GM13976 (cell line): ENCODE measurements at regions not wholly inside any gene's neighbourhood (a gene's known extent, or its start where the extent isn't known, plus 50 kb on each side); places are given as distances from the start of the nearest gene placed in this dataset.
"Not testable (repeated sequence)": the region's sequence is repeated elsewhere in the genome, so short reads cannot be mapped to it uniquely, and the experiment has no call there.

Experiments
- DNase-seq: peaks from one replicate; pipeline ENCODE4 v3.0.0; 2012; ENCODE audit warnings: low spot score
- in situ Hi-C: fragments of 300-500 bp; cut with MboI; formaldehyde crosslinking; loops from one replicate; pipeline ENCODE4 v1.12.0; 2022; ENCODE audit warnings: low sequenced_read_pairs, mixed read lengths, inconsistent platforms; ENCODE audit not compliant: unreplicated experiment

DNA sequence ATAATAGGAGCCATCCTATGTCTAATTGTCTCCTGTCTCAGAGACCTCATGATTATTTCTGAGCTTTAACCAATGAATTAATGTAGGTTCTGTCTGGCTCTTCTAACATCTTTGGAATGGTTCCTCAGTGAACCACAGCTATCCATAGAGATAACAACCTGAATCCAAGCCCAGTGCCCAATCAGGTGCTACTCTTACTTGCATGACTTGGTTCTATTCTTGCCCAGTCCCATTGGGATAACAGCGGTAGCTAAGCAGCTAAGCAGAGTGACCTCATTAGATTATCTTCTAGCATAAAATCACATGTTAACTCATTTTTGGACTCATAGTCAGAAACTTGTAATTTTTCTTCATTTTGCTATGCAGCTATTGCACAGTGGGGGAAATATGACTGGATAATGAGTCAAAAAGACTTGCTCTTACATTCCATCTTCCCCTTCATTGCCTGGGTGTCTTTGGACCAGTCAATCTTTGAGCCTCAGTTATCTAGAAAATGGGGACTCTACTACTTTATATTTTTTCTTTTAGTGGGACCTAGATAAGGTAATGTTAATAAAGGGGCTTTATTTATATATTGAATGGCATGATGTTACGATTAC lies 309.1 kb upstream of the NOTCH2NLA start:
- in situ Hi-C loops, DNase-seq: not testable (repeated sequence)

DNA sequence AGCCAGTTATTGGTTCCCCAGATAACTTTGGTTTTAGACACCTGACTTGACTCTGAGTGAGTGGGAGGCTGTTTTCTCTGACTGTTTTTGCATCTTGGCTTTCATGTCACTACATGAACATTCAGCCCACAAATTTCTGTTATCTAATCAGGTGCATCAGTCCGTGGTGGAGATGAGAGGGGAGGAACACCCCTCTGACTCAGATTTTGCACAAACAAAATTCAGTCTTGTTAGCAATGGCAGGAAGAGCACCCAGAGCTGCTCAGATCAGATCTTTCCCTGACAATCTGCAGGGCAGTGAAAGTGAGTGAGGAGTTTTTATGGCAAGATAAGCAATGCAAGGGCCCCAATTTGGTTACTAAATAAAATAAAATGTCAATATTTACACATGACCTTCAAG lies 307.2 kb upstream of the NOTCH2NLA start:
- DNase-seq, in situ Hi-C loops: not testable (repeated sequence)

DNA sequence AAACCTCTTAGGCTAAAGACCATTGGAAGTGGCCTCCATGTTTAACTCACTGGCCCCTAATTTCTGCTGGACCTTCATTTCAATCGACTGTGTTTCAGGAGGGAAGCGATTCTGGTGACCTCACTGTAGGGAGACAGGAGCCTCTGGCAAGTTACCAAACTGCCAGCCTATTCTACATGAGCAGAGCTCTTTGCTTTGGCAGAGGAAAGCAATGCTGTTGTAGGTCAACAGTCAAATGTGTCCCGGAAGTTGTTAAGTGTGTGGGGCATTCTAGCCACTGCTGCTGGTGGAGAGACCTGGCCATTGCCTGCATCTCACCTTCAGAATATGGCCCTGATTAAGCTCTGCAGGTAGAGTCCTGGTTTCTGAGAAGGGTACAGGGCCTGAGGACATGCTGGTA lies 306.8 kb upstream of the NOTCH2NLA start:
- DNase-seq, in situ Hi-C loops: not testable (repeated sequence)

DNA sequence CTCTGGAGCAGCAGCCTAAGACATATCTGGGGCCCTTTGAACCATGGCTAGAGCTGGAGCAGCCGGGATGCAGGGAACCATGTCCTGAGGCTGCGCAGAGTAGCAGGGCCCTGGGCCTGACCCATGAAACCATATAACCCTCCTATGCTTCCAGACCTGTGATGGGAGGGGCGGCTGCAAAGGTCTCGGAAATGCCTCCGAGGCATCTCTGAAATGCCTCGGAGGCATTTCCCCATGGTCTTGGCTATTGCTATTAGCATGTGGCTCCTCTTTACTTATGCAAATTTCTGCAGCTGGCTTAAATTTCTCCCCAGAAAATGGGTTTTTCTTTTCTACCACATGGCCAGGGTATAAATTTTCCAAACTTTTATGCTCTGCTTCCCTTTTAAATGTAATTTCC lies 302.1 kb upstream of the NOTCH2NLA start:
- in situ Hi-C loops, DNase-seq: not testable (repeated sequence)

DNA sequence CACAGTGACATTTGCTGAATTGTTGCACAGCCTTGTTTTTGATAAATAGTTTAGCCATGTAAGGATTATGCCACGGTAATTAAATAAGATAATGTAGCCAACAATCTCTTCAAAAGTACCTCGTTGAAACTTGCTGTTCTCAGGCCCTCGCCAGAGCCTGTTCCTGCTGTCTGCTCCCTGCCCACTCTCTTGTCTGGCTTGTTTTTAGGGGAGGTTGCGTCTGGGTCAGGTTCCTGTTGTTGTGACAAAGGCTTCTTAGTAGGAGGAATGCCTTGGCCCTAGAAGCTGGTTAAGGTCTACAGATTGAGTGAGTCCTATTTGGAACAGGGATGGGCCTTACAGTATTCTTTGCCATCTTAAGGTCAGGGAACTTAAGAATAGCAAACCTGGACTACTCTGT lies 294.0 kb upstream of the NOTCH2NLA start:
- DNase-seq, in situ Hi-C loops: not testable (repeated sequence)

DNA sequence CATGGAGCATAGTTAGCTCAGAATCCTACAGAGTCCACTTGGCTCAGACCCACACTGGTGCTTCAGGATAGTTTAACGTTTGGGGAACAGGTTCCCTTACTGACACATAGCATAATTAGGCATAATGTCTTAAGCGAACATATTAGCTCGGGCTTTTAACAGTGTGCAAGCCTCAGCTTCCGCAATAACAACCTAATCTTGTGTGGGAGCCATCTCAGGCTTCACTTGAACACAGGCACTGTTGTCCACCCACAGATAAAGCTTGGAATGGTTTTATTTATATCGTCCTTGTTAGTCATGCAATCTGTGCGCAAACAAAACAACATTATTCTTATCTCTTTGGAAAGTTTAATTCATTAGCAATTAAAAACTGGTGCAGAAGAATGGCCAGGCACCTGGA lies 293.5 kb upstream of the NOTCH2NLA start:
- in situ Hi-C loops, DNase-seq: not testable (repeated sequence)

DNA sequence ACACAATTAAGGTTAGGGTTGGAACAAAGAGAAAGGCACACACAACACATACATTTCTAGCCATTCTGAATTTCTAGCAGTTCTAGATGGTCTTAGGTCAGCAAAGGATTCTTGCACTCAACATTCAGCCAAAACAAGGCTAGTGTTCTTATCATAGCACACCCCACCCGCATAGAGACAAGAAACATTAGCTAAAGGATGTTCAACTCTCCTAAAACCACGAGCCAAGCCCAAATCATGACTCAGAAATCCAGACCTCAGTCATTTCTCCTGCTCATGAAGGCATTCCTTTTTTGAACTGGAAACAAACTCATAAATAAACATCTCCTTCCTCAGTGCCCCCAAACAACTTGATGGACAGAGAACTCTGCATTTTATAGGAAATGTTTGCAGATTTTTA lies 293.0 kb upstream of the NOTCH2NLA start:
- in situ Hi-C loops, DNase-seq: not testable (repeated sequence)

DNA sequence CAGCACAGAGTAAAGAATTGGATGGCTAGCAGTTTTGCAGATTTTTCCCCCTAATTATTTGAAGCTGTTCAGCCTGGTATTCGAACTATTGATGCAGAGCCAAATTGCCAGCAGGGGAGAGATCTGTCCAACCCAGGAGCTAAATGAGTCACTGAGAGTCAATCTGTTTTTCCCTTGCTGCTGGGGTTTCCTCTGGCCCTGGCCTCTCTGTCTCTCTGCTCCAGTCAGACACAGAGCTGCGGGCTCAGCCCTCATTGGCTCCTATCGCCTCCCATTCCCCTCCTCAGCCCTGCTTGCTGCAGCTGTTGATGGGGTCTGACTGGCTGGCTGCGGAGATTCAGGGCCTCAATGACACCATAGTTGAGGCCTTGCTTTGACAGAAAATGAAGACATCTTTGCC lies 284.9 kb upstream of the NOTCH2NLA start:
- DNase-seq, in situ Hi-C loops: not testable (repeated sequence)

DNA sequence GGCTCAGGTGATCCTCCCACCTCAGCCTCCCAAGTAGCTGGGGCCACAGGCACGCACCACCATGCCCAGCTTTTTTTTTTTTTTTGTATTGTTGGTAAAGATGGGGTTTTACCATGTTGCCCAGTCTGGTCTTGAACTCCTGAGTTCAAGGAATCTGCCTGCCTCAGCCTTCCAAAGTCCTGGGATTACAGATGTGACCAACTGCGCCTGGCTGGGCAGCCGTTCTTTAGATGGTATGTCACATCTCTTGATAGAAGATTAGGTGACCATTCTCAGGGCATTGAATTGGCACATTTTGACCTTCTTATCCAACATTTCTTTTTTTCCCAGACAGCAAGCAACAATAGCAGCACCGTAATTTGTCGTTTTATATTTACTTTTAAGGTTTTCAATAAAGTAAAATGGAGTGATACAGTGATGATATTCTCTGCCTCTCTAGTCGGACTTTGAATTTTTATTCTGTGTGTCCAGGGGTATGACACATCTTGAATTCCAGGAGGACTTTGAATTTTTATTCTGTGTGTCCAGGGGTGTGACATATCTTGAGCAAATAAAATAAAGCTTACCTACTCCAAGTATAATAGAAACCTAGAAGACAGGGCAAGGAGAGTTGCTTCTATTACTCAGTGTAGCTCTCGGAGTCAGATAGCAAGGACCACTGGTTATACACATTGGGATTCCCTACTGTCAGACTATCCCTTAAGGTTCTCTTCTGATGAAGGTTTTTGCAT lies 282.4 kb upstream of the NOTCH2NLA start:
- DNase-seq, in situ Hi-C loops: not testable (repeated sequence)

DNA sequence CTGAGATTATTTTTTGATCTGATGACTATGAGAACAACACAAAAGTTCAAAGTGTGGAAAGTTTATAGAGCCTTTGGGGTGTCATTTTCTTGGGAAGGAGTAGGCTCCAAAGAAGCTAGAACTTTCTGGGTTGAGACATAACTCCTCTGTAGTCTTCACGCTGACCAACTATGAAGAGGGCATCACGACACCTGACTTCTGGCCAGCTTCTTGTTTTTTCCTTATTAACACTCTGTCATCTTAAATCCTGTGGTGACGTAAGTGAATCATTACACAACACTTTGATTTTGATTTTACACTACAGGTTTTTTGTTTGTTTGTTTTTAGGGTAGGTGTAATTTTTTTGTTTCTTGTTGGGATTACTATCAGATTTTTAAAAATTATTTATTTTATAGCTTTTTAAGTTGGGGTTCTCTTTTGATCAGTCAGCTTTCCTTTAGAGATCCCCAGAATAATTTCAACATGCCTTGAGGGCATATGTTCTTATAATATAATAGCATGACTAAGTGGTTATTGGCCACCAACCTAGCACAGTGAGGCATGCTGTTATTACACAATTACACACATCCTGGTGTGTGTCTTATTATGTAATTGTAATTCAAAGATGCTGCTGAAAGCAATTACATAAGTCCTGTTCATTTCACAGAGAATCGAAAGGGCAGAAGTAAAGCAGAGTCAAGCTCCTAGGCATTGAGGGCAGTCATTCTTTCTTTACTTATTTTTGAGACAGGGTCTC lies 281.6 kb upstream of the NOTCH2NLA start:
- in situ Hi-C loops, DNase-seq: not testable (repeated sequence)

DNA sequence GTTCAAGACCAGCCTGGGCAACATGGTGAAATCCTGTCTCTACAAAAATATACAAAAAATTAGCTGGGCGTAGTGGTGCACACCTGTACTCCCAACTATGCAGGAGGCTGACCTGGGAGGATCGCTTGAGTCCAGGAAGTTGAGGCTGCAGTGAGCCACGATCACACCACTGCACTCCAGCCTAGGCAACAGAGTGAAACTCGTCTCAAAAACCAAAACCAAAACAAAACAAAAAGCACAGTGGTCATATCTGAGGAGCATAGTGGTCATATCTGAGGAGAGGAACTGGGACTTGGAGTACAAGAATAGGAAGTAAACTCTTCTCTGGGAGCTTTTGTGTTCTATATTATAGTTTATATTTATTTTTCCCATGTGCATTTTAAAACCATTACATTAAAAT lies 275.3 kb upstream of the NOTCH2NLA start:
- in situ Hi-C loops, DNase-seq: not testable (repeated sequence)

DNA sequence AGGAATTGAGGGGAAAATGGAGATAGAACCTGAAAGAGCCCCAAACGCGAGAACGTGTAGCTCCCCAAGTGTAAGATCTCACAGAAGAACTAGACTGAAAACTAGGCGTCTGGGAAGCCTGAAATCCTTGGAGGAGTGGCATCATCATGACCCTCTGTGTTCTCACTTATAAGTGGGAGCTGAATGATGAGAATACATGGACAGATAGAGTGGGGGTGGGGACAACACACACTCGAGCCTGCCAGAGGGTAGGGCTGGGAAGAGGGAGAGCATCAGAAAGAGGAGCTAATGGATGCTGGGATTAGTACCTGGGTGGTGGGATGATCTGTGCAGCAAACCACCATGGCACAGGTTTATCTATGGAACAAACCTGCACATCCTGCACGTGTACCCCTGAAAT lies 258.7 kb upstream of the NOTCH2NLA start:
- DNase-seq, in situ Hi-C loops: not testable (repeated sequence)

DNA sequence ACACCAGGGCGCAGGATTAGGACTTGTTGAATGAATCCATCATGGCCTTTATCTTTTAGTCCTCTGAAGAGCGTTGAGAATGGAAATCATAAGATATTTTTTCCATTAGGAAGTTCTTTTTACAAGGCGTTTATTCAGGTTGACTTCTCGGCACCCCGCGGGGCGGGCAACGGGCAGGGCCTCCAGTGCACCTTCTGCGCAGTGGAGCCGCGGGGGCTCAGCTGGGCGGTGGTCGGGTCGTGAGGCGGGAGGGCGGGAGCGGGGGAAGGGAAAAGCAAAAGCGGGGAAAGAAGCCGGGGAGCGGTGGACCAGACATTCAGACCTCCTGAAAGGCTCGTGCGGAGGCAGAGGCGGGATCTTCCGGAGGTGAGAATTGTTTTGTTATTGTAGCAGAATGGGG lies 258.3 kb upstream of the NOTCH2NLA start:
- in situ Hi-C loops, DNase-seq: not testable (repeated sequence)

DNA sequence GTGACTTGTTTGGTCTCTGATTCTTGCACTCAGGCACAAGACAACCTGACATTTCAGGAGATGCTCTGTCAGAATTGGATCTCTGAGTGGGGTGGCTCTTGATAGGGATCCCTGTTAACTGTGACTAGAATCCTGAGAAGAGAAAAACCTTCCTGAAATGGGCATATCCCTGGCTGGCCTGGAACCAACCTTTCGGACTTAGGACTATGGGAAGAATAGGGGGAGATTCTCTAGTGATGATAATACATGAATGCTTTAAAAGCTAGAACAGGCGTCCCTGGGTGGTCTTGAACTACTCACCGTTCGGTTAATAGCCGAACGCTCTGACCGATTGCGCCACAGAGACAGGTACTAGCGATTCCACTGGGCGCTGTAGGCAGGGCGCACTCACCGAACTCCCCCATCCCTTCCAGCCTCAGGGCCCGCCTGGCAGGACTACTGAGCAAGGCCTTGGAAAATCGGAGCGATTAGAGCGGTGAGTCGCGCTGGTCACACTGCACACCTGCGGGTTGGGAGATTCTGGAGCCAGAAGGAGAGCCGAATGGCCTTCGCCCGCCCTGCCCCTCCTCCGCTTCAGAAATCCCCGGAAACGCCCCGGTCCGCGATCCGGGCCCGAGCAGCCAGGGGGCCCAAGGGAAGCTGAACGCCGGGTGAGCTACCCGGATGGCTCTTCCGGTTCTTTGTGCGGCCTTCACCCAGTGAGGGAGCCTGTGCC lies 257.6 kb upstream of the NOTCH2NLA start:
- in situ Hi-C loops, DNase-seq: not testable (repeated sequence)

DNA sequence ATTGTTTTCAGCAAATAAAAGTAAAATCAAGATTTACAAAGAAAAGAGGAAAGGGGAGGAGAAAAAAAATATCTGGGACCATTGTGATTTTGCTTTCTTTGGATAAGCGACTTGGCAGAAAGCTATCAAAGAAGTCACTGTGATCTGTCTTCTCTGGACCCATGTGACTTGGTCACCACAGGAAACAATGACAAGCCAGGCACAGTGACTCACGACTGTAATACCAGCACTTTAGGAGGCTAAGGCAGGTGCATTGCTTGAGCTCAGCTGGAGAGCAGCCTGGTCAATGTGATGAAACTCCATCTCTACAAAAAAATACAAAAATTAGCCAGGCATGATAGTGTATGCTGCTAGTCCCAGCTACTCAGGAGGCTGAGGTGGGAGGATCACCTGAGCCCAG lies 255.4 kb upstream of the NOTCH2NLA start:
- DNase-seq, in situ Hi-C loops: not testable (repeated sequence)

DNA sequence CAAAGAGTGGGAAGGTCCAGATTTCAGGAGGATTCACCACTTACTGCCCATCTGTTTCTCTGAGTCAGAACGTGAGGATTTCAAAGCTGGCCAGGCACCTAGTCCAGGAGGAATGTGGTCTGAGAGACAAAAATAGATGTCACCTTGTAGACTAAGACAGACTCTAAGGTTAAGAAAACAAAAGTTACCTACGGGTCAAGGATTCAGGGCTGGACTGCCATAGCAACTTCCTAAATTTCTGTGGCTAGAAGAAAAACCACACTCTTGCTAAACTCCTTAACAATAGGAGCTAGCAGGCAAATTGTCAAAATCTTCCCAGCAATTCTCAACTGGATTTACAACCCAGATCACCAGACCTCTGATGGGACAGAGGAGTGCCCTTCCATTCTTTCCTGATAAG lies 250.4 kb upstream of the NOTCH2NLA start:
- in situ Hi-C loops, DNase-seq: not testable (repeated sequence)
